ENCODE measurements at regions not wholly inside any gene's neighbourhood (a gene's known extent, or its start where the extent isn't known, plus 50 kb on each side); places are given as distances from the start of the nearest gene placed in this dataset.

GRCh38 chr17:74079537-74080300, 123.8 kb upstream of the RPL38 start:
- TF ChIP-seq, protein P1, sequence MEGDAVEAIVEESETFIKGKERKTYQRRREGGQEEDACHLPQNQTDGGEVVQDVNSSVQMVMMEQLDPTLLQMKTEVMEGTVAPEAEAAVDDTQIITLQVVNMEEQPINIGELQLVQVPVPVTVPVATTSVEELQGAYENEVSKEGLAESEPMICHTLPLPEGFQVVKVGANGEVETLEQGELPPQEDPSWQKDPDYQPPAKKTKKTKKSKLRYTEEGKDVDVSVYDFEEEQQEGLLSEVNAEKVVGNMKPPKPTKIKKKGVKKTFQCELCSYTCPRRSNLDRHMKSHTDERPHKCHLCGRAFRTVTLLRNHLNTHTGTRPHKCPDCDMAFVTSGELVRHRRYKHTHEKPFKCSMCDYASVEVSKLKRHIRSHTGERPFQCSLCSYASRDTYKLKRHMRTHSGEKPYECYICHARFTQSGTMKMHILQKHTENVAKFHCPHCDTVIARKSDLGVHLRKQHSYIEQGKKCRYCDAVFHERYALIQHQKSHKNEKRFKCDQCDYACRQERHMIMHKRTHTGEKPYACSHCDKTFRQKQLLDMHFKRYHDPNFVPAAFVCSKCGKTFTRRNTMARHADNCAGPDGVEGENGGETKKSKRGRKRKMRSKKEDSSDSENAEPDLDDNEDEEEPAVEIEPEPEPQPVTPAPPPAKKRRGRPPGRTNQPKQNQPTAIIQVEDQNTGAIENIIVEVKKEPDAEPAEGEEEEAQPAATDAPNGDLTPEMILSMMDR (IDR thresholded peaks at IDR 0.05; ENCODE audit: low read depth, low read length): no peak
- no peak for TF ChIP-seq EZH2phosphoT487 (IDR thresholded peaks at IDR 0.05; ENCODE audit: low read depth)

Measured in OCI-LY3 (cell line).